ENCODE measurements at regions not wholly inside any gene's neighbourhood (a gene's known extent, or its start where the extent isn't known, plus 50 kb on each side); places are given as distances from the start of the nearest gene placed in this dataset.

DNA sequence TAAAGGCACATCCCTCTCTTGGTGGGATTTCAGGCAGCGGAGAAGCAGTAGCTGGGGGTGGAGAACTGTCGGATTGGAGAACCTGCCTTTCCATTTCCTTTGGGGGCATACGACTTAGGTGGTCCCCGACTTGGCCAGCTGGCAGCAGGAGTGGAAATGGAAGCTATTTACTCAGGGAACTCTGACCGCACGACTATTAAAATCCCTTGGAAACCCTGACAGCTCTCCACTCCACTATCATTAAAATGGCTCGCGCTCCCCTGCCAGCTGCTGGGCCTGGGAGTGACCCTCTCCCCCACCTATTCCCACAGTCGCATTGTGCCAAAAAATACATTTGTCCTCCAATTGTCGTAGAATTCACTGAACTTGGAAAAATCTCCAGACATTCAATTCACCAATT lies 77.7 kb upstream of the APCDD1 start:
- Mint-ChIP-seq H3K27ac (ENCODE audit: unreplicated experiment) (no peak overlapping the region), H3K4me3 (ENCODE audit: unreplicated experiment) (no peak overlapping the region), H3K4me1 (ENCODE audit: low read depth, unreplicated experiment) (no peaks in the 10 kb centered on the region), H3K9me3 (ENCODE audit: unreplicated experiment) (no peaks in the 10 kb centered on the region), H3K27me3 (ENCODE audit: insufficient read depth, unreplicated experiment) (no peaks in the 10 kb centered on the region), H3K36me3 (ENCODE audit: insufficient read depth, unreplicated experiment) (no peaks in the 10 kb centered on the region)
- DNase-seq: no peak
- ChIA-PET POLR2A (no interaction called here), CTCF (no interaction called here)
- no TSS peak for BruUV-seq (replicated peaks)
- TF ChIP-seq, protein P1, sequence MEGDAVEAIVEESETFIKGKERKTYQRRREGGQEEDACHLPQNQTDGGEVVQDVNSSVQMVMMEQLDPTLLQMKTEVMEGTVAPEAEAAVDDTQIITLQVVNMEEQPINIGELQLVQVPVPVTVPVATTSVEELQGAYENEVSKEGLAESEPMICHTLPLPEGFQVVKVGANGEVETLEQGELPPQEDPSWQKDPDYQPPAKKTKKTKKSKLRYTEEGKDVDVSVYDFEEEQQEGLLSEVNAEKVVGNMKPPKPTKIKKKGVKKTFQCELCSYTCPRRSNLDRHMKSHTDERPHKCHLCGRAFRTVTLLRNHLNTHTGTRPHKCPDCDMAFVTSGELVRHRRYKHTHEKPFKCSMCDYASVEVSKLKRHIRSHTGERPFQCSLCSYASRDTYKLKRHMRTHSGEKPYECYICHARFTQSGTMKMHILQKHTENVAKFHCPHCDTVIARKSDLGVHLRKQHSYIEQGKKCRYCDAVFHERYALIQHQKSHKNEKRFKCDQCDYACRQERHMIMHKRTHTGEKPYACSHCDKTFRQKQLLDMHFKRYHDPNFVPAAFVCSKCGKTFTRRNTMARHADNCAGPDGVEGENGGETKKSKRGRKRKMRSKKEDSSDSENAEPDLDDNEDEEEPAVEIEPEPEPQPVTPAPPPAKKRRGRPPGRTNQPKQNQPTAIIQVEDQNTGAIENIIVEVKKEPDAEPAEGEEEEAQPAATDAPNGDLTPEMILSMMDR (IDR thresholded peaks at IDR 0.05; ENCODE audit: insufficient read depth in 1 of 2, low read depth in 1 of 2, low read length in 1 of 2, severe bottlenecking in 1 of 2, unreplicated experiment in 1 of 2): no peak
- H3K4me1 ChIP-seq: no peaks in the 10 kb centered on the region
- H3K27me3 ChIP-seq (replicated peaks; ENCODE audit: control insufficient read depth, insufficient read depth, low read length): no peaks in the 10 kb centered on the region
- H3K4me3 ChIP-seq (ENCODE audit: low read depth, low read length): no peak overlapping the region
- H3K9me3 ChIP-seq: no peaks in the 10 kb centered on the region
- H3K36me3 ChIP-seq (ENCODE audit: control insufficient read depth, insufficient read depth, low read length): no peaks in the 10 kb centered on the region
- intact Hi-C loops (cut with micrococcal nuclease; ENCODE audit: unreplicated experiment): no loop called here

DNA sequence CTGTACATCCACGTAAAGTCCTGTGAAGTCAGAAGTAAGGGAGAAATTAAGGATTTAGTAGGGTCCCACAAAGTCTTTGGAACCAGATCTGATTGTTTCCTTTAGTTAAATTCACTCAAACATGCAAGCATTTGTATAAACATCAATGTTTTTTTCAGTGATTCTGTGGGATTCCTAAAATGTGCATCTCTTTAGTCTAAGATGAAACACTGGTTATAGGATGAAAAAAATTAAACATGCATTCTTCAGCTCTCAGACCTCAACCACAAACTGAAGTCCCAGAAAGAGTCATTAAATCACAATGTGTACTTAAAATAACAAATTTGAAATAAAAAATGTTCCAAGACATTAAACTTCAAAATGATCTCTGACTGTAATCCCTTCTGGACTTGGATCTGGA lies 76.5 kb upstream of the APCDD1 start:
- intact Hi-C loops (cut with micrococcal nuclease; ENCODE audit: unreplicated experiment): no loop called here
- Histone ChIP-seq H3K4me1 (no peaks in the 10 kb centered on the region), H3K27me3 (replicated peaks; ENCODE audit: control insufficient read depth, insufficient read depth, low read length) (no peaks in the 10 kb centered on the region), H3K4me3 (ENCODE audit: low read depth, low read length) (no peak overlapping the region), H3K36me3 (ENCODE audit: control insufficient read depth, insufficient read depth, low read length) (no peaks in the 10 kb centered on the region), H3K9me3 (no peaks in the 10 kb centered on the region)
- no peaks in the 10 kb centered on the region for H3K36me3 Mint-ChIP-seq (ENCODE audit: insufficient read depth, unreplicated experiment)
- DNase-seq: no peak
- BruUV-seq (replicated peaks): no TSS peak
- TF ChIP-seq, protein P1 (IDR thresholded peaks at IDR 0.05; ENCODE audit: insufficient read depth in 1 of 2, low read depth in 1 of 2, low read length in 1 of 2, severe bottlenecking in 1 of 2, unreplicated experiment in 1 of 2): no peak
- CTCF ChIA-PET: no interaction called here
- no peak overlapping the region for H3K27ac Mint-ChIP-seq (ENCODE audit: unreplicated experiment)
- H3K27me3 Mint-ChIP-seq (ENCODE audit: insufficient read depth, unreplicated experiment): no peaks in the 10 kb centered on the region
- no peak overlapping the region for H3K4me3 Mint-ChIP-seq (ENCODE audit: unreplicated experiment)
- POLR2A ChIA-PET: no interaction called here
- H3K9me3 Mint-ChIP-seq (ENCODE audit: unreplicated experiment): no peaks in the 10 kb centered on the region
- H3K4me1 Mint-ChIP-seq (ENCODE audit: low read depth, unreplicated experiment): no peaks in the 10 kb centered on the region

DNA sequence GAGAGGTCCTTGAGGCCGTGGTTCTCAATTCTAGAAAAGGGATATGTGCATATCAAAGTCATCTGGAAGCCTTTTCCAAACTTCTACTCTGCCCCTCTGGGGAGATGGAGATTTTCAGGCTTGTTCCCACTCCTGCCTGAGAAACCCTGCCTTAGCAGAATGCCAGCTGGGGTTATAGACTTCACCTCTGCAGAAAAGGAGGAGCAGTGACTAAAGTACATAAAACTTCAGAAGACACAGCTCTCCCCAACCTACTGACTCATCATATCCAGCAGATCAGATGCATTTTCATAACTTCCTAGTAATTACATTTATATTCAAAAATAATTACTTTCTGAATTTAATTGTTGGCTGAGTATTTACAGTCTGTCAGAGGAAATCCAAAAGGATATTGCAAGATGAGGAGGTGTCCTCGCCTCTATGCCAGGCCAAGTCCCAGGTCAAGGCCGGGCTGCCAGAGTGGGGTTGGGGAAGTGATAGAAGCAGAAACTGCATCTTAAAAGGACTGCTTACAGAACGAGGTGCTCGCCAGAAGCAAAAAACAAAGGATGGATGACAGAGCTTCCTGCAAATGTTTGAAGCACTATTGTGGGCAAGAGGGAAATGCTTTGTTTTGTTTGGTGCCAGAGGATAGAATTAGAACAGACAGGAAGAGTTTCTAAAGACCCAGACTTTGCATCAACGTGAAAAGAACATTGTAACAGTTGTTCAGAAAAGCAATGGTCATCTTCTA lies 75.6 kb upstream of the APCDD1 start:
- intact Hi-C loops (cut with micrococcal nuclease; ENCODE audit: unreplicated experiment): no loop called here
- H3K9me3 Mint-ChIP-seq (ENCODE audit: unreplicated experiment): no peaks in the 10 kb centered on the region
- TF ChIP-seq, protein P1 (IDR thresholded peaks at IDR 0.05; ENCODE audit: insufficient read depth in 1 of 2, low read depth in 1 of 2, low read length in 1 of 2, severe bottlenecking in 1 of 2, unreplicated experiment in 1 of 2): no peak
- no peaks in the 10 kb centered on the region for H3K9me3 ChIP-seq
- no peak overlapping the region for H3K4me3 ChIP-seq (ENCODE audit: low read depth, low read length)
- no peaks in the 10 kb centered on the region for H3K4me1 Mint-ChIP-seq (ENCODE audit: low read depth, unreplicated experiment)
- DNase-seq: no peak
- POLR2A ChIA-PET: no interaction called here
- no peaks in the 10 kb centered on the region for H3K27me3 Mint-ChIP-seq (ENCODE audit: insufficient read depth, unreplicated experiment)
- no peak overlapping the region for H3K27ac Mint-ChIP-seq (ENCODE audit: unreplicated experiment)
- CTCF ChIA-PET: no interaction called here
- BruUV-seq (replicated peaks): no TSS peak
- H3K36me3 Mint-ChIP-seq (ENCODE audit: insufficient read depth, unreplicated experiment): no peaks in the 10 kb centered on the region
- H3K36me3 ChIP-seq (ENCODE audit: control insufficient read depth, insufficient read depth, low read length): no peaks in the 10 kb centered on the region
- H3K27me3 ChIP-seq (replicated peaks; ENCODE audit: control insufficient read depth, insufficient read depth, low read length): no peaks in the 10 kb centered on the region
- no peak overlapping the region for H3K4me3 Mint-ChIP-seq (ENCODE audit: unreplicated experiment)
- no peaks in the 10 kb centered on the region for H3K4me1 ChIP-seq
